HG03095 (cell line): ENCODE measurements at regions not wholly inside any gene's neighbourhood (a gene's known extent, or its start where the extent isn't known, plus 50 kb on each side); places are given as distances from the start of the nearest gene placed in this dataset.

Source experiments
- ATAC-seq: cut with Tn5 transposase; IDR thresholded peaks from one replicate; pipeline ENCODE4 v1.9.1; 2021; ENCODE audit warnings: moderate library complexity; ENCODE audit not compliant: unreplicated experiment

GRCh38 chr3:162171970-162172369 is 675.4 kb downstream of the OTOL1 start:
- ATAC-seq, result no peak

DNA sequence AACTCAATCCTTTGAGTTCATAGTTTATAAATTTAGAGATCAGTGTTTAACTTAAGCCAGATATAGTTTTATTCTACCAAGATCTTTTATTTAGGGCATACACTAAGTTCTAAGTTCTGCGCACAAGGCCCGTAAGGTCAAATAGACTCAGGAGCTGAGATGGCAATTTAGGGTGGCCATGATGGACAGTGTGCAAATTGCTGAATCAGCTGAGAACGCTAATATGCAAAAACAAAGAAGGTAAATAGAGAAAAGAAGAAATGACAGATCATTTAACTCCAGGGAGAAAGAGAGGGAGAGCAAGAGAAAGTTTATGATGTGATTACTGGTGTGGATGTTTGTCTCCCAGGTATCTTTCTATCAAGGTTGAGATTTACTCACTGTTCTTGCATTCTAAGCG is 678.5 kb downstream of the OTOL1 start:
- no peak for ATAC-seq

DNA sequence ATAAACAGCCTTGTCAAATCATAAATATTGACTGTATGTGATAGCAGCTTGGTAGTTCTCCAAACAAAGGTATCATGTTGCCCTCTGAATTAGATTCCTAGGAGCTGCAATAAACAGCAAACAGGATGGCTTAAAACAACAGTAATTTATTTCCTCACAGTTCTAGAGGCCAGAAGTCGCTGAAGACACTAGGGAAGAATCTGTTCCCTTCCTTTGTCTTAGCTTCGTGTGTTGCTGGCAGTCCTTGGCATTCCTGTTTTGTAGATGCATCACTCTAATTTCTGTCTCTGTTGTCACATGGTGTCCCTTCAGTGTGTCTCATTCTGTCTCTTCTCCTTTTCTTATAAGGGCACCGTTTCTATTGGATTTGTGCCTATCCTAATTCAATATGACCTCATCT is 679.3 kb downstream of the OTOL1 start:
- no peak for ATAC-seq

DNA sequence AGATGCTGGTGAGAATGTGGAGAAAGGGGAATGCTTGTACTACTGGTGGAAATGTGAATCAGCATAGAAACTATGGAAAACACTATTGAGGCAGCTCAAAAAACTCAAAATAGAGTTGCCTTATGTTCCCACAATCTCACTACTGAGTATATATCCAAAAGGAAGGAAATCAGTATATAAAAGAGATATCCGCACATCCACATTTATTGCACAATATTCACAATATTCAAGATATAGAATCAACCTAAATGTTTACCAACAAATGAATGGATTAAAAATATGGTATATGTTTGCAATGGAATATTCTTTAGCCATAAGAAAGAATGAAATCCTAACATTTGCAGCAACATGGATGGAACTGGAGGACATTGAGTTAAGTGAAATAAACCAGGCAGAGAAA is 686.8 kb downstream of the OTOL1 start:
- no peak for ATAC-seq

DNA sequence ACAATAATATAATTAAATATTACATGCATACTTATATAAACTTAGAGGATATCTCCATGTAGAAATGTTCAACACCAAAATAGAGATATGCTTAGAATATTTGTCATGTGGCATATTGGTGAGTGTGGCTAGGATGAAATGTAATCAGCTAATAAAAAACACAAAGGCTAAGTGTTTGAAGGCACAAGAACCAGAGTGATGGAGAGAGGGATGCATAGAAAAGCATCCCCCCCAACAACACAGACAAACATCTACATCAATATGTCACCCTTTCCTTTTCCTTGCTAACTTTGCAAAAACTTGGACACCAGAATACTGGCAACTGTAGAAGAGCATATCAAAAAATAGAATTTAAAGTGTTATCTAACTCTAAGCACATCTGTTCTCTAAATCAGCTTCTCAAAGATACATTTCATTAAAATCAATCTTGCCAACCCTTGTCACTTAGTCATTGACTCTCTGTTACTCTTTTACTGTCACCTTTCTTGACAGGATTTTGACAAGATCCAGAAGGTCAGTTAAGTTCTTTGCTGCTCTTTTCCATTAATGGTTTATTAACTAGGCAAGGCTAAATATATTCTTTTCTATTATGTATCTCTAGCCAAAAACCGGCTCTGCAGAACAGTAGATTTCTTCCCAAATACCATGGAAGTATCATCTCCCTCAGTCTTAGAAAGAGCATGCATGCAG is 695.9 kb downstream of the OTOL1 start:
- ATAC-seq, result no peak

DNA sequence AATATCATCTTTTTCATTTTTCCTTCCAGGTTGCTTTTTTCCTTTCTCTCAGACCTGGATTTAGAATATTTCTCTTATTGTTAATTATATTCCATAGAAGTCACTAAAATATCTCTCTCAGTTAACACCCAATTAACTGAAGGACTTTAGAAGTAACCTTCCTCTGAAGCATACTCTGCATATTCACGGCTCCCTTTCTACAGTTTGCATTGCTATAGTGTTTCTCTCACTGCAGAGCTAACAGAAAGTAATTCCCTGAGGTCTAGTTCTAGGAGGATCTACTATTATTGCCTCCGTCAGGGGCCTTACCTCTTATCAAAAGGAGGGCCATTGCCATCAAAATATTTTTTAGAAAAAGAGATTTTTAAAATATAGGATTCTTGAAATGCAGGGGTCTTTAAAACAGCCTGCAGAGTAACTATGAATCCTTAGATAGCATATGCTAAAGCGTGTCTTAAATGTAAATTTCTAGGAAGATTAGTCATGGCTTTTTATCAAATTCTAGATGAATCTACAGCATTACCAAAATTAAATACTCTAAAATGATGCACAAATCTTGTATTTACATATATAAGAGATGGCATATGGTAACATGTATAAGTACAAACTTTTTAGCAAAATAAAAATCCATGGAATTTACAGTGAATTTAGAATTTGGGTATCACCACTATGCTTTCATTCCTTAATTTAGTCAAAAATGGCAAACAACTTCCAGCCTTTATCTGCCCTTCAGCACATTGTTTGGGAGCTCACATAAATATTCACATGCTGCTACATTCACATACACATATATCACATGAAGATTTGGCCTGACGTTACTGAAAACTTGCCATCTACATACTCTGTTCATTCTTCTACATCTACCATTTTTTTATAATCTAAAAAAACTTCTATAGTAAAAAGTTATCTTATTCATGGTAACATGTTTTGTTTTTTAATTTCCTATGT is 696.8 kb downstream of the OTOL1 start:
- no peak for ATAC-seq

GRCh38 chr3:162195147-162195546 is 698.5 kb downstream of the OTOL1 start:
- ATAC-seq, result no peak

- no peak for ATAC-seq
Observed at GRCh38 chr3:162196964-162197363, 700.4 kb downstream of the OTOL1 start.

DNA sequence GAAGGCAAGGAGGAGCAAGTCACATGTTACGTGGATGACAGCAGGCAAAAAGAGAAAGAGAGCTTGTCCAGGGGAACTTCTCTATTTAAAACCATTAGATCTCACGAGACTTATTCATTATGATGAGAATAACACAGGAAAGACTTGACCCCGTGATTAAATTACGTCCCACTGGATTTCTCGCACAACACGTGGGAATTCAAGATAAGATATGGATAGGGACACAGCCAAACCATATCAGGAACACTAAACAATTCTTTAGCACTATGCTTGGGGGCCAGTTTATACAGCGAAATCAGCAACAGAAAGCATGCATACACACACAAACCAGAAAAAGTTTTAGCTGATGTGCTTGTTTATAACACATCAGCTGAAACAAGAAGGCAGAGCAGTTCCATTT is 704.2 kb downstream of the OTOL1 start:
- ATAC-seq, result no peak

GRCh38 chr3:162206648-162207047 is 710.0 kb downstream of the OTOL1 start:
- ATAC-seq, result no peak

GRCh38 chr3:162211470-162211869 is 714.9 kb downstream of the OTOL1 start:
- ATAC-seq, result no peak

GRCh38 chr3:162213196-162213595 is 716.6 kb downstream of the OTOL1 start:
- ATAC-seq, result no peak

DNA sequence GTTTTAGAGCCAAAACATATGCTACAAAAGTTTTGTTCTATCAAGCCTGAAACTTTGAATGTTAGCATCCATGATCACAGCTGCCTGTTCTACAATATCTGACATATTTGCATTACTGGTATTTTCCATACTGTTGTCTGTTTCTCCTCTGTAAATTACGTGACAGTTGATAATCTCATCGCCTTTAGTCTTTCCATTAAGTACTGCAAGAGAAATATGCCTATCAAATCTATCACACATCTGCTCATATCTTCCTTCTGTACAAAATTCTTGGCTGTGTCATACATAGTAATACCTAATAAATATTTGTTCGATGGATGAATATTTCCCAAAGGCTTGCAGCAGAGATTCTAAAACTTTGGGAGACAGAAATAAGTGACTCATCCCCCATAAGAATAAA is 717.3 kb downstream of the OTOL1 start:
- ATAC-seq, result no peak

DNA sequence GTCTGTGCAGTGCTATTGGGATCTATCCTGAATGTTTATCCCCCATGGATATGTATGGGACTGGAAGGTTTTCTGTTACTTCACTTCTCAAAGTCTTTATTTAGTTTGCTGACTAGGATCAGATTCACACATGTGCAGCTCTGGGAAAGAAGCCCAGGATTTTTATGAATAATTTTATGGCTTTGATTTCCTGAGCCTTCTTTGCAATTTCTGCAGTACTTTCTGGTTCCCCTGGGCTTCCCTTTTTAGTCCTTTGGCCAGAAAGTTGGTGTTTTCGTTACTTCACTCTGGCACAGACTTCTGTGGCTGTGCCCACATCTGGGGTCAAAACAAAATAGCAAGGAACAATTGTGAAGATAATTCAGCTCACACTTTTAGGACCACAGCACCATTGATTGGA is 721.0 kb downstream of the OTOL1 start:
- ATAC-seq, result no peak

DNA sequence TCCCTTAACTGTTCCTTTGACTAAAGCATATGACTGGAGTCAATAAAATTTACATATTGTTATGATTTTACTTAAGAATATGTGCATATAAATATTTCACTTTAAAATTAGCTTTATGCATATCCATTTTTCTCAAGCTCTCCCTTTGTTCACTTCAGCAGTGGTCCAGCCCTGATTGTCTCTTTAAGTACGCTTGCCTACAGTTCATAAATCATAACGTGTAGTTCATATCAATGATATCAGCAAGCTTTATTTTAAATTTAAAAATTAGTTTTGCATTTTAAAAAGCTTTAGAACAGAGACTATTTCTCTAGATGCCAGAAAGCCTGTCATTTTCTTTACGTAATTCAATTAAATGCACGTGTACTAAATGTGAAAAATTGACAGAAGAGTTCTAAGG is 721.9 kb downstream of the OTOL1 start:
- no peak for ATAC-seq

GRCh38 chr3:162224746-162225145 is 728.1 kb downstream of the OTOL1 start:
- ATAC-seq, result no peak

- ATAC-seq, result no peak
Observed at GRCh38 chr3:162236949-162237348, 740.3 kb downstream of the OTOL1 start.

- no peak for ATAC-seq
Observed at GRCh38 chr3:162250782-162251181, 754.2 kb downstream of the OTOL1 start.

DNA sequence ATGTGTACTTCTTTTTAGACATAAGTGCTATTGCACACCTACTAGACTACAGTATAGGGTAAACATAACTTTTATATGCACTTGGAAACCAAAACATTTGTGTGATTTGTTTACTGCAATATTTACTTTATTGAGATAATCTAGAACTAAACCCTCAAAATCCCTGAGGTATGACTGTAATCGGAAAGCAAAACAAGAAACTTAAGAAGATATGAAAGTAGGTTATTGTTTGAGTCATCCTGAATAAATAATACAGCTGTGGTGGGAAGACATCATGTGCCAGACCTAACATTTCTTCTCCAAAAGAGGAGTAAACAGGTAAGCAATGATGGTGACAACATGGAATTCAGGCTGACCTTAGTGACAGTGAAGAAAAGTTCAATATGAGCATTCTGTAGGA is 765.5 kb downstream of the OTOL1 start:
- ATAC-seq, result no peak

GRCh38 chr3:162263596-162263995 is 767.0 kb downstream of the OTOL1 start:
- no peak for ATAC-seq

- ATAC-seq, result no peak
Observed at GRCh38 chr3:162269636-162270458, 773.2 kb downstream of the OTOL1 start.
